Activated CD8-positive, alpha-beta memory T cell treated with anti-CD3 and anti-CD28 coated beads for 48 hours (primary cell): ENCODE measurements at regions not wholly inside any gene's neighbourhood (a gene's known extent, or its start where the extent isn't known, plus 50 kb on each side); places are given as distances from the start of the nearest gene placed in this dataset.

Experiments
- DNase-seq, 3 experiments: peaks; one replicate each; pipeline ENCODE4 v3.0.0-alpha.2; 2020; ENCODE audit warnings: low read depth in 2 of 3, low spot score in 2 of 3

DNA sequence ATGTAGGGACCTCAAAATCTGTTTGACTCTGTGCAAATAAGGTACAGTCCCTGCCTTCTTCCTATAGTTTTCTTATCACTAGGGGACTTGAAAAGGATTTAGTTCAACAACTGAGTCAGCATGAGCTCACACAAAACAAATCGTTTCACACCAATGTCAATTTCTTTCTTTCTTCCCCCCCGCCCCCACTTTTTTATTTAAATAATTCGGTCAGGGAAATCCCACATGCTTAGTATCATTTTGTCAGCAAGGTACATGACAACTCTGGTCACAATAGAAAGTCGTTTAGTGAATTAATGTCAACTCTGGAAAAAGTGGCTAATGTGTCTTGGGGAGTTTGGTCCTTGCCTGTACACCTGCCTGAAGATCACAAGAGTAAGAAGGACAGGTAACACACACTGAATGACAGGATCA lies 232.2 kb upstream of the PLEKHG7 start:
- no peak for DNase-seq

DNA sequence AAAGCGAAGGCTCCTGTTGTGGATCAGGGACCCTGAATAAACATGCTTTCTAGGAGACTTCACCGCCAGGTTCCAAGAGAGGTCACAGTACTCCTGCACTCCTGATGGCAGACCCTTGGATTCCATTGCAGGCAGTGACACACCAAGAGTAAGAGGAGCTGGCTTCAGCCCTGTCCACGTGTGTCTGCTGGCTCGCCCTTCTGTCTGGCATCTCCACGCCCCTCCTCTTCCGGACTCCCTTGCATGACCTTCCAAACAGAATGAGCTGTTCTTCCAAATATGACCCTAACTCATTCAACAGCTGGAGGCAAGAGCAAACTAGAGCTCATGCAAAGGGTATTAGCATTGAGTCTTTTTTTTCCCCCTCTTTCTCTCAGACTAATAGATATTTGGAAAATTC lies 233.0 kb upstream of the PLEKHG7 start:
- no peak for DNase-seq

- DNase-seq: no peak
These were observed 234.3 kb upstream of the PLEKHG7 start for GRCh38 chr12:92468358-92469020.

DNA sequence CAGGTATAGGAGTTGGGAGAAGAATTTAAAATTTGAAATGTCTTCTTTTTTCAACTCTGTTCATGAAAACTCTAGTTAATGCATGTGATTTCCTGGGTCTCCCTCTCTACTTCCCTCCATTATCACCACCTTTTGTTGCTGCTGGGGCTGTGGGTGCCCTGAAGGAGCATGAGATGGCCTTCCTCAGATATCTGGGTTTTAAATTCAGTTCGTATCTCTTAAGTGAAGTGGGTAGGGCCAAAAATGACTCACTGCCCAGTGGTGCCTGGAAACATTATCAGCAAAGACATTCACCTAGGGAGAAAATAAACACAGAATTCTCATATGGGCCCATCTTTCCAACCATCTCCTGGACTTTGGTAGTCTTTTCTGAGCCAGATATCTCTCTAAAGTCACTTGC lies 234.9 kb upstream of the PLEKHG7 start:
- DNase-seq: no peak

DNA sequence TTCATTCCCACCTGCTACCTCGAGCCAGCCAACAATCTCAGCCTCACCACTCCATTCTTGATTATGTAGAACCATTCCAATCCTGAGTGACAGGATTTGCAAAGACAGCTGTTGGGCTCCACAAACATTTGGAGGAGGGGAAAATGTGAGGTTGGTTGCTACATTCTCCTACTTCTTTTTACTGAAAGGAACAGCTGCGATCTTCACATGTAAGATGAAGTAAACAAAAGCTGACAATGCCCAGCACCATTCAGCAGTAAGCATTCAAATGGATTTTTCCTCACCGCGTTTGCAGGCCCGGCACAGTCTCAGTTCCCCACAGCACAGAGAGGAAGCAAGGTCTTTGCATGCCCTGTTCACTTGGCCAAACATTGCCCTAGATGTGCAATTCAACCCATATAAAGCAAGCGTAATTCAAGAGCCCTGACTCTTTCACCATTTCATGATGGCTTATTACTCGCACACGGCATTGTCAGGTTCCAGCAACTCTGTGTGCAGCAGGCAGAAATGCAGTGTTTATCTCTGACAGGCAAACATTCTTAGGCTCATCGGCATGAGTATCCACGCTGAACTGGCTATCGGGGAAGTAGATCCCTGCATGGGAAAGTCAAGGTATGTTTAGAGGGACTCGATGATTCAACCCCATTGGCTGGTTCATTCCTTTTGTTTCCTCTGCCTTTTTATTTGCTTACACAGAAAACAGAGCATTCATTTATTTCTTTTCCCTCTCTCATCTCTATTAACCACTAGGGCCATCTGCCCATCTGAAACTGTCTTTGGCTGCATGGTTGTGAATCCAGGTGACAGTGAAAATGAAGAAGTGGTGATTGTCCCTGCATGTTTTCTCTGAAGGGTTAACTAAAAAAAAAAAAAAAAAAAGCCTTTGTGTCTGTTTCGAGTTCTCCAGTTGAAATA lies 236.1 kb upstream of the PLEKHG7 start:
- no peak for DNase-seq

GRCh38 chr12:92465786-92466295 lies 236.9 kb upstream of the PLEKHG7 start:
- no peak for DNase-seq

- no peak for DNase-seq
These were observed 237.9 kb upstream of the PLEKHG7 start for GRCh38 chr12:92464911-92465310.

GRCh38 chr12:92463171-92463570 lies 239.6 kb upstream of the PLEKHG7 start:
- DNase-seq: no peak

DNA sequence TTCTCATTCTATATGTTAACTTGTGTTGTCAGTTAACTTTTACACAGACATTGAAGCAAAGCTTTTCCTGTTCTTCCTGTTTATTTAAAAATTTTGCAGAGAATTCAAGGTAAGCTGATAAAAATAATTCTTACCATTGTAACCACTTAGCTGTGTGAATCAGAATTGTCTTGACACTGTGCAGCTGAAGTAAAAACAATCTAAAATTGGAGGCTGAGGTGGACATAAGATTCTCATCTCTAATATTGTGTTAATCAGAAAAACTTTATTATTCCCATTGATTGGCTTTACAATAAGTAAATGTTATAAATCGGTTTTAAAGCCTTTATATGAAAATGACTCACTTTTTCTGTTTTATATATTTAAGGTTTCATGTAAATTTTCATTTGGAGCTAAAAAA lies 240.3 kb upstream of the PLEKHG7 start:
- DNase-seq: no peak

DNA sequence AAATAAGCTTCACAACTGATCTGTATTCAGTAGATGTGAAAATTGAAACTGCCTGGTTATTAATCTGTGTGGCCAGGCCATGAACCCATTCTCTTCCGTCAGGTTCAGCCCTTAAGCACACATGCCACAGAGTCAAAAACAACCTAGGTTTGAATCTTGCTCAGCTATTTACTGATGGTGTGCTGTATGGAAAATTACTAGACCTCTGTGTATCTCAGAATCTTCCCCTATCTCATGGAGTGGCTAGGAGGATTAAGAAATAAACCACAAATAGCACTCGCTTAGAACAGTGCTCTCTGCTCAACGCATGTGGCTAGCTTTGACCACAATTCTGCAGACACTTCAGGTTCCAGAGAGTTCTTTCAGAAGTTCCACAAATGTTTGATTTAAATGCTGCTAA lies 240.7 kb upstream of the PLEKHG7 start:
- no peak for DNase-seq

DNA sequence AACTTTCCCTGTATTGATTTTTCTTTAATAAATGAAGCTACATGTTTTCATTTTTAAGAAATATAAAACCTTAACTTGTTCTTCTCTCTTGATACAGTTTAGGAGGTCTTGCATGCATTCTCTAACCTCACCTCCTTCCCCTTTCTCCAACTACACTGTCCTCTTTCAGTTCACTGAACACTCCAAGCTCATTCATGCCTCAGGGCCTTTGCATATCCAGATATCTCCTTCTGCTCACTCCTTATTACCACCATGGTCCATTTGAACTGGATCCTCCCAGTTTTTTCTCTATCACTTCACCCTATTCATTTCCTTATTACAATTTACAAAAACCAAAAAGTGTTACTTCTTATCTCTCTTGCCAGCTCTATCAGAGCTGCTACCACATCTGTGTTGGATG lies 242.9 kb upstream of the PLEKHG7 start:
- DNase-seq: no peak

- DNase-seq: no peak
These were observed 243.8 kb upstream of the PLEKHG7 start for GRCh38 chr12:92458996-92459395.

GRCh38 chr12:92457458-92458180 lies 245.2 kb upstream of the PLEKHG7 start:
- DNase-seq: no peak

DNA sequence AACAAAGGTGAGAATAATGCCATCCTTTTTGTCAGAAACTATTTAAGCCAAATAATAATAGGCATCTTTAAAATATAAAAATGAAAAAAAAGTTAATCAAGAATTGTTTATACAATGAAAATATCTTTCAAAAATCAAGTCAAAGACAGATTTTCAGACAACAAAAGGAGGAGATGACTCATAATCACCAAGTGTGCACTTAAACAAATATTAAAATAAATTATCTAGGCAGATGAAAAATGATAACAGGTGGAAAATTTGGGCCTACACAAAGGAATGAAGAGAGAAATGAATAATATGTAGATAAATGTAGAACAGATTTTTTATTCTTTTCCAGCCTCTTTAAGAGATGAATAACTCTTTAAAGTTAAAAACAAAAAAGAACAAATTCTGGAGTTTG lies 250.0 kb upstream of the PLEKHG7 start:
- DNase-seq: no peak

GRCh38 chr12:92446083-92446460 lies 256.7 kb upstream of the PLEKHG7 start:
- no peak for DNase-seq

DNA sequence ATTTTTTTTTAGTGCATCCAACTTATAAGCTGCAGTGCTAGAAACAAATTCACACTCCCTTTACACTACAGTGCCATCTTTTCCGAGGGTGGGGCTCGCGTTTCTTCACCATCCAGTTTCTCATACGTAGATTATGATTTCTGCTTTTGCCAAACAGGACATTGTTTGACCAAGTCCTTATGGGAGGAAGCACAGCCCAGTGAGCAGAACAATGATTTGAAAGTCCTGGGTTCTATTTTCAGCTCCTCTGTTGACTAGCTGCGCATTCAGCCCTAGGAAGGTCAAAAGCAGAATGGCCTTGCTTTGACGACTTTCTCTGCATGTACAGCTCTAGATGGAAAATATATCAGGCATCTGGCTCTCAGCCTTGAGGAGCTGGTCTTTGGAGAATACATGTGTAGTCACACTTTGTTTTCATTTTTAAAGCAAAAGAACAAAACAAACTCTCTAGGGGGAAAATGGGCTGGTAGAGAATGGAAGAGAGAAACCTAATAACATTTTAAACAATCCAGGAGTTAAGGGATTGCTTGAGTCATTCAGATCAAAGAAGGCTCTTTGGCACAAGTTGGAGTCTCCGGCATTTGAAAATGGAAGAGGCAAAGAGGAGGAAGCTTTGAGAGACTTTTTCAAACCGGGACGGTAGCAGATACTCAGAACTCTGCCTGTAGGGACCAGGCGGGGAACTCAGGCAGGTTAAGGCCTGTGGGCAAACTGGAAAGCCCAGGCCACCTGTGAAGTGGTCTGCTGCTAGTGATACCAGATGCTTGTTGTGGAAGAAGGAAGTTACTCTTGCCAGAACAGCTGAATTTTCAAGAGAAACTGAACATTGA lies 257.3 kb upstream of the PLEKHG7 start:
- no peak for DNase-seq

DNA sequence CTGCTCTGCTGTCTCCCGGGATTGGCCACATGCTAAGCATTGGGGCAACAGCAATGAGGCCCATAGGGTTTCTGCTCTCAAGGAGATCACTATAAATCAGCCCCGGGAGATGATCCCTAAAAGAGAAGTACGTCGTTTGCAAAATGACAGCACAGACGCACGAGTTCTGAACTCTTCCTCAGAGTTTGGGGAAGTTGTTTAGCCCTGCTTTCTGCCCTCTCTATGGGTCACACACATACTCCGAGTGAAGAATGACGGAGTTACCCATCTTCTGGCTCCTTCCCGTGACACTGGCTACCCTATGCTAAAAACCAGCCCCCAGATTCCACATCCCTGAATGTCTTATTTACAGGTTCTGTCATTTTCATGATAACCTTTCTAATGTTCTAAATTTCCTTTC lies 258.0 kb upstream of the PLEKHG7 start:
- no peak for DNase-seq

DNA sequence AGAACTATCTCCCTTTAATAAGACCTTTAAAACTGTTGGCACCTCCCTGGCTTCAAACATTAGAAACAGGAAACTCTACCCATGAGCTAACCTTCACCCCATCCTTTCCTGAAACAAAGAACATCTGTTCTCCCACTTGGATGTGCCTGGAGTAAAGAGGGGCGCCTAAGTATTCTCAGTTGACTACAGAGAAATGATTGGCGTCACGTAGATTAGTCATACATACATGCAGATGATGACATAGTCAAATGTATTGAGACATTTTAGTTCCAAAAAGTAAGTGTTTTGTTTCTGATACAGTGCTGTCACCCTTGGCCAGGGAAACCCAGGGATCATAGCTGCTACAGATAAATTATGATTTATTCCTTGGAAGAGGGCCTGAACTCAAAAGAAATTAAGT lies 260.0 kb upstream of the PLEKHG7 start:
- DNase-seq: no peak

GRCh38 chr12:92440072-92440471 lies 262.7 kb upstream of the PLEKHG7 start:
- DNase-seq: no peak

- DNase-seq: no peak
These were observed 263.4 kb upstream of the PLEKHG7 start for GRCh38 chr12:92439420-92439805.
